MM.1S (cell line): ENCODE measurements at regions not wholly inside any gene's neighbourhood (a gene's known extent, or its start where the extent isn't known, plus 50 kb on each side); places are given as distances from the start of the nearest gene placed in this dataset.

Source experiments
- DNase-seq: peaks from one replicate; pipeline ENCODE4 v3.0.0-alpha.2; 2015
- H2AFZ ChIP-seq: fragments of 300-600 bp; sonication (generic); 2 replicates; pipeline ENCODE4 v1.6.0; 2016; ENCODE audit warnings: antibody characterized with exemption, low read length
- H3F3A ChIP-seq: fragments of 300-600 bp; sonication (generic); 2 replicates; pipeline ENCODE4 v1.6.1; 2016; ENCODE audit warnings: mild to moderate bottlenecking, antibody characterized with exemption, low read length, moderate library complexity, mixed read lengths; ENCODE audit not compliant: insufficient read depth
- H3K27ac ChIP-seq: fragments of 300-600 bp; sonication (generic); 2 replicates; pipeline ENCODE4 v1.5.1; 2016; ENCODE audit warnings: mild to moderate bottlenecking, low read length
- H3K27me3 ChIP-seq: fragments of 300-600 bp; sonication (generic); replicated peaks from 2 replicates; pipeline ENCODE4 v1.6.0; 2016; ENCODE audit warnings: low read length; ENCODE audit not compliant: insufficient read depth
- H3K36me3 ChIP-seq: fragments of 300-600 bp; sonication (generic); replicated peaks from 2 replicates; pipeline ENCODE4 v1.6.1; 2016; ENCODE audit warnings: mild to moderate bottlenecking, low read length, mixed read lengths; ENCODE audit not compliant: insufficient read depth
- H3K4me1 ChIP-seq: fragments of 300-600 bp; sonication (generic); 2 replicates; pipeline ENCODE4 v1.6.1; 2016; ENCODE audit warnings: low read length, mixed read lengths
- H3K4me2 ChIP-seq: fragments of 300-600 bp; sonication (generic); 2 replicates; pipeline ENCODE4 v1.6.0; 2016; ENCODE audit warnings: low read depth, low read length
- H3K4me3 ChIP-seq: fragments of 300-600 bp; sonication (generic); 2 replicates; pipeline ENCODE4 v1.5.1; 2016; ENCODE audit warnings: low read length, mixed read lengths
- H3K79me2 ChIP-seq: fragments of 300-600 bp; sonication (generic); 2 replicates; pipeline ENCODE4 v1.6.1; 2016; ENCODE audit warnings: mixed run types, low read length, mixed read lengths
- H3K9ac ChIP-seq: fragments of 300-600 bp; sonication (generic); 2 replicates; pipeline ENCODE4 v1.6.1; 2016; ENCODE audit warnings: low read length, mixed read lengths
- H3K9me2 ChIP-seq: fragments of 300-600 bp; sonication (generic); replicated peaks from 2 replicates; pipeline ENCODE4 v1.6.1; 2016; ENCODE audit warnings: mild to moderate bottlenecking, low read length, mixed read lengths; ENCODE audit not compliant: insufficient read depth
- H3K9me3 ChIP-seq: fragments of 300-600 bp; sonication (generic); replicated peaks from 2 replicates; pipeline ENCODE4 v1.6.1; 2016; ENCODE audit warnings: mild to moderate bottlenecking, low read length, mixed read lengths; ENCODE audit not compliant: insufficient read depth
- H4K20me1 ChIP-seq: fragments of 300-600 bp; sonication (generic); 2 replicates; pipeline ENCODE4 v1.6.1; 2016; ENCODE audit warnings: mild to moderate bottlenecking, low read length, moderate library complexity, mixed read lengths; ENCODE audit not compliant: insufficient read depth
- CTCF ChIP-seq: fragments of 300-600 bp; sonication (generic); IDR thresholded peaks from 2 replicates; pipeline ENCODE4 v1.5.1; 2016; ENCODE audit warnings: antibody characterized with exemption, low read length, mixed read lengths
- EZH2 ChIP-seq: fragments of 300-600 bp; sonication (generic); optimal IDR thresholded peaks from 2 replicates; pipeline ENCODE3; 2017; ENCODE audit warnings: low read depth, mild to moderate bottlenecking, antibody characterized with exemption, low read length, mixed read lengths
- EZH2phosphoT487 ChIP-seq: fragments of 300-600 bp; sonication (generic); IDR thresholded peaks from 2 replicates; pipeline ENCODE4 v1.6.1; 2018; ENCODE audit warnings: antibody characterized with exemption, low read length

GRCh38 chr9:135204177-135204576, 116.7 kb downstream of the OLFM1 start:
- H3K4me3 ChIP-seq, result no peak overlapping the region
- H3K4me1 ChIP-seq, result no peaks in the 10 kb centered on the region
- H3K36me3 ChIP-seq, result no peaks in the 10 kb centered on the region
- no peaks in the 10 kb centered on the region for H3K79me2 ChIP-seq
- no peak overlapping the region for H3K27ac ChIP-seq
- TF ChIP-seq EZH2phosphoT487 (no peak), EZH2 (no peak), CTCF (no peak)
- no peaks in the 10 kb centered on the region for H3K9me3 ChIP-seq
- H3K4me2 ChIP-seq, result no peak overlapping the region
- H3K9ac ChIP-seq, result no peak overlapping the region
- no peaks in the 10 kb centered on the region for H3K9me2 ChIP-seq
- H3K27me3 ChIP-seq, result peaks cover 85% of the 10 kb centered on the region
- H4K20me1 ChIP-seq, result no peaks in the 10 kb centered on the region
- H2AFZ ChIP-seq, result no peak overlapping the region
- DNase-seq, result no peak
- no peaks in the 10 kb centered on the region for H3F3A ChIP-seq

GRCh38 chr9:135209136-135209535, 121.7 kb downstream of the OLFM1 start:
- no peaks in the 10 kb centered on the region for H4K20me1 ChIP-seq
- H3K4me1 ChIP-seq, result no peaks in the 10 kb centered on the region

GRCh38 chr9:135209852-135210251, 122.4 kb downstream of the OLFM1 start:
- Histone ChIP-seq H3K79me2 (no peaks in the 10 kb centered on the region), H4K20me1 (no peaks in the 10 kb centered on the region), H3K27ac (no peak overlapping the region), H3K36me3 (no peaks in the 10 kb centered on the region), H3K4me3 (no peak overlapping the region), H3K27me3 (peaks cover 77% of the 10 kb centered on the region), H3K4me2 (no peak overlapping the region), H3K4me1 (no peaks in the 10 kb centered on the region), H3K9ac (no peak overlapping the region), H3K9me2 (no peaks in the 10 kb centered on the region), H2AFZ (no peak overlapping the region), H3F3A (no peaks in the 10 kb centered on the region), H3K9me3 (no peaks in the 10 kb centered on the region)
- TF ChIP-seq EZH2phosphoT487 (no peak), EZH2 (no peak), CTCF (no peak)
- DNase-seq, result no peak

More at GRCh38 chr9:135209136-135209535, 121.7 kb downstream of the OLFM1 start:
- Histone ChIP-seq H3K4me2 (no peak overlapping the region), H3F3A (no peaks in the 10 kb centered on the region), H3K9me2 (no peaks in the 10 kb centered on the region), H3K27me3 (peaks cover 77% of the 10 kb centered on the region), H2AFZ (no peak overlapping the region), H3K9ac (no peak overlapping the region), H3K9me3 (no peaks in the 10 kb centered on the region), H3K4me3 (no peak overlapping the region), H3K36me3 (no peaks in the 10 kb centered on the region), H3K79me2 (no peaks in the 10 kb centered on the region), H3K27ac (no peak overlapping the region)
- TF ChIP-seq CTCF (no peak), EZH2 (no peak), EZH2phosphoT487 (no peak)
- no peak for DNase-seq
